ENCODE measurements at regions not wholly inside any gene's neighbourhood (a gene's known extent, or its start where the extent isn't known, plus 50 kb on each side); places are given as distances from the start of the nearest gene placed in this dataset.

DNA sequence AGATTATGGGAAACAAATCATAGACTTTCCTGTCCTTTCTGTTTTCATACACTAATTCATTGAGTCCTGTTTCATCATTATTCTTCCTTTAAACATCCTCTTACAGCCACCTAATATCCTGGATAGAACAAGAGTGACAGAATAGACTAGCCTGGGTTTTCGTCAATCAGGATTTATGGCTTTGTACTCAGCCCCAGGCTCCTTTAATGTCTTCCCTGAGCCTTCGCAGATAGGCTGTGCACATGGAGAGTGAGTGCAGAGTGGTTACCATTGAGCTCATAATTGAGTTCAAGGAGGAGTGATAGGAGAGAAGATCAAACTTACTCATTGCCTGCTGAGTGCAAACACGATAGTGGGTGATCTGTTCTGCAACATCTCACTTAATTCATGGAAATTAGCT is 304.9 kb downstream of the TDRD3 start:
- Histone ChIP-seq H3K36me3 (no peaks in the 10 kb centered on the region), H3K27me3 (no peaks in the 10 kb centered on the region), H3K9me3 (no peaks in the 10 kb centered on the region), H3K4me3 (no peak overlapping the region), H3K4me1 (no peaks in the 10 kb centered on the region), H3K27ac (no peak overlapping the region)
- no peak for TF ChIP-seq POLR2AphosphoS5 (IDR thresholded peaks at IDR 0.05)
- no peak for TF ChIP-seq POLR2A (IDR thresholded peaks at IDR 0.05)
- TF ChIP-seq, protein P1, sequence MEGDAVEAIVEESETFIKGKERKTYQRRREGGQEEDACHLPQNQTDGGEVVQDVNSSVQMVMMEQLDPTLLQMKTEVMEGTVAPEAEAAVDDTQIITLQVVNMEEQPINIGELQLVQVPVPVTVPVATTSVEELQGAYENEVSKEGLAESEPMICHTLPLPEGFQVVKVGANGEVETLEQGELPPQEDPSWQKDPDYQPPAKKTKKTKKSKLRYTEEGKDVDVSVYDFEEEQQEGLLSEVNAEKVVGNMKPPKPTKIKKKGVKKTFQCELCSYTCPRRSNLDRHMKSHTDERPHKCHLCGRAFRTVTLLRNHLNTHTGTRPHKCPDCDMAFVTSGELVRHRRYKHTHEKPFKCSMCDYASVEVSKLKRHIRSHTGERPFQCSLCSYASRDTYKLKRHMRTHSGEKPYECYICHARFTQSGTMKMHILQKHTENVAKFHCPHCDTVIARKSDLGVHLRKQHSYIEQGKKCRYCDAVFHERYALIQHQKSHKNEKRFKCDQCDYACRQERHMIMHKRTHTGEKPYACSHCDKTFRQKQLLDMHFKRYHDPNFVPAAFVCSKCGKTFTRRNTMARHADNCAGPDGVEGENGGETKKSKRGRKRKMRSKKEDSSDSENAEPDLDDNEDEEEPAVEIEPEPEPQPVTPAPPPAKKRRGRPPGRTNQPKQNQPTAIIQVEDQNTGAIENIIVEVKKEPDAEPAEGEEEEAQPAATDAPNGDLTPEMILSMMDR (IDR thresholded peaks at IDR 0.05) = no peak
- no peak for DNase-seq (ENCODE audit: low spot score in 2 of 2)
- intact Hi-C loops (cut with DNase I; ENCODE audit: low total_unique reads) = no loop called here

DNA sequence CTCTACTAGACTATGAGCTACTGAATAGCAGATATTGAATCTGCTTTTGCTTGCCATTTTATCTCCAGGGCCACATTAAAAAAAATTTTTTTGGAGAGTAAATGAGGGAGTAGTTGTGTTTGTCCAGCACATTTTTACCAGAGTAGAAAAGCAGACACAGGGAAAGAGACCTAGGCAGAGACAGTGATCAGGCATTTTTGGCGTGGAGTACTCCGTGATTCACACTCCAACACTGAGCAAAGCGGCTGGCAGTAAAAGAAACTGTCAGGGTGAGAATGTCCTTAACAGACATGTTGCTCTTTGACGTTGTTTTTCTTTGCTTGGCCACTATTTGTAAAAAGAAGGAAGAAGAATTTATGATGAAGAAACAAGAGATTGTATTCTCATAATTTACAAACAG is 304.0 kb downstream of the TDRD3 start:
- intact Hi-C loops (cut with DNase I; ENCODE audit: low total_unique reads) = no loop called here
- Histone ChIP-seq H3K36me3 (no peaks in the 10 kb centered on the region), H3K4me3 (no peak overlapping the region), H3K27me3 (no peaks in the 10 kb centered on the region), H3K27ac (no peak overlapping the region), H3K9me3 (no peaks in the 10 kb centered on the region), H3K4me1 (no peaks in the 10 kb centered on the region)
- TF ChIP-seq, protein P1 (IDR thresholded peaks at IDR 0.05) = no peak
- TF ChIP-seq POLR2AphosphoS5 (IDR thresholded peaks at IDR 0.05) = no peak
- TF ChIP-seq POLR2A (IDR thresholded peaks at IDR 0.05) = no peak
- no peak for DNase-seq (ENCODE audit: low spot score in 2 of 2)

DNA sequence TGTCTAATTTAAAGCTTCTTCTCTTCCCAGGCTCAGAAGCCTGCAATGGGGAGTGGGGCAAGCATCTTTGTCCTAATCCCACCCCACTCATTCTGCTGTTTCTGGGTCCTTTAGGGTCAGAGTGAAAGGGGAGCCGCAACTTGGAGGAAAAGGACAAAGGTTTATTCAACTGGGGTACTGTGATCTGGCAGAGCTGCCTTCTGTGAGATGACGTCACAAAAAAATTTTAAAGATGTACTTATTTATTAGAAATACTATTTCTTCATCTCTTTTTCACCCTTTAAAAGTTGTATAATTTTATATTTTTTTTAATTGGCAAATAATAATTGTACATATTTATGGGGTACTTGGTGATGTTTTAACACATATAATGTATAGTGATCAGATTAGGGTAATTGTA is 302.6 kb downstream of the TDRD3 start:
- intact Hi-C loops (cut with DNase I; ENCODE audit: low total_unique reads) = no loop called here
- H3K36me3 ChIP-seq = no peaks in the 10 kb centered on the region
- no peaks in the 10 kb centered on the region for H3K27me3 ChIP-seq
- TF ChIP-seq POLR2AphosphoS5 (IDR thresholded peaks at IDR 0.05) (no peak), POLR2A (IDR thresholded peaks at IDR 0.05) (no peak)
- no peaks in the 10 kb centered on the region for H3K9me3 ChIP-seq
- H3K4me1 ChIP-seq = no peaks in the 10 kb centered on the region
- H3K27ac ChIP-seq = no peak overlapping the region
- DNase-seq (ENCODE audit: low spot score in 2 of 2) = no peak
- H3K4me3 ChIP-seq = no peak overlapping the region

DNA sequence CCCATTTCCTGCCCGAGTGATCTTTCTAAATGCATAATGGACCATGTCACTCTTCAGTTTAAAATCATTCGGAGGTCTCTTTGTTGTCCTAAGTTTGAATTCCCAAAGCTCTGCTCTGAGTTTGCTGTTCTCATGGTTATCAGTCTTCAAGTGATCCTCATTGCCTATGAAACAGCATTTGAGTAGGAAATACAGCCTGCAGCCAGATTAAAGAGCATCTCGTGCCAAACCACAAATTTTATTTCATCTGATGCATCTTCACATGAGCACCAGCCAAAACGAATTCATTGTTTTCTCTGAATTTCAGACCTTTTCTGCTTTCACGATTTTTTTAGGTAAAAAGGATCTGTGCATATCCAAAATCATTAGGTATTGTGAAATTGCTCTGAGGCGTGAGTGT is 299.6 kb downstream of the TDRD3 start:
- no peaks in the 10 kb centered on the region for H3K27me3 ChIP-seq
- H3K4me1 ChIP-seq = no peaks in the 10 kb centered on the region
- no peaks in the 10 kb centered on the region for H3K9me3 ChIP-seq
- TF ChIP-seq POLR2A (IDR thresholded peaks at IDR 0.05) = no peak
- TF ChIP-seq, protein P1 (IDR thresholded peaks at IDR 0.05) = no peak
- no peak for TF ChIP-seq POLR2AphosphoS5 (IDR thresholded peaks at IDR 0.05)
- DNase-seq (ENCODE audit: low spot score in 2 of 2) = no peak
- intact Hi-C loops (cut with DNase I; ENCODE audit: low total_unique reads) = no loop called here
- H3K36me3 ChIP-seq = no peaks in the 10 kb centered on the region
- H3K4me3 ChIP-seq = no peak overlapping the region
- no peak overlapping the region for H3K27ac ChIP-seq

DNA sequence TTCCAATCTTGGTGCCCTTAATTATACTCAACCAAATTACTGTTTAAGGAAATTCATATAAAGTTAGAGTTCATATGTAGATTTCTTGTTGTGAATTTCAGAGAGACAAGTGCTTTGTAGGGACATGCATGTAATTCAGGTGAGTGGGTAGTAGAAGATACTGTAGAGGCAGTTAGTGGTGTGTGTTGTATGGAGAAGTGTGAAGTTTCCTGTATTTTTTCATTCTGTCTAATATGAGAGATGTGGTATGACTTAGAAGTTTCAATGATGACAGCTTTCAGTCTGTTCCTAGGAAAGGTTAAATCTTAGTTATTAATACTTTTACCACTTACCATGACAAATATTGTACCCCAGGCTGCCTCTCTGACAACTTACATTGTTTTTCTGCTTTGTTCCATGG is 294.2 kb downstream of the TDRD3 start:
- Histone ChIP-seq H3K27ac (no peak overlapping the region), H3K4me3 (no peak overlapping the region), H3K9me3 (no peaks in the 10 kb centered on the region), H3K36me3 (no peaks in the 10 kb centered on the region), H3K27me3 (no peaks in the 10 kb centered on the region), H3K4me1 (no peaks in the 10 kb centered on the region)
- DNase-seq (ENCODE audit: low spot score in 2 of 2) = no peak
- intact Hi-C loops (cut with DNase I; ENCODE audit: low total_unique reads) = no loop called here
- TF ChIP-seq, protein P1 (IDR thresholded peaks at IDR 0.05) = no peak
- no peak for TF ChIP-seq POLR2AphosphoS5 (IDR thresholded peaks at IDR 0.05)
- TF ChIP-seq POLR2A (IDR thresholded peaks at IDR 0.05) = no peak

DNA sequence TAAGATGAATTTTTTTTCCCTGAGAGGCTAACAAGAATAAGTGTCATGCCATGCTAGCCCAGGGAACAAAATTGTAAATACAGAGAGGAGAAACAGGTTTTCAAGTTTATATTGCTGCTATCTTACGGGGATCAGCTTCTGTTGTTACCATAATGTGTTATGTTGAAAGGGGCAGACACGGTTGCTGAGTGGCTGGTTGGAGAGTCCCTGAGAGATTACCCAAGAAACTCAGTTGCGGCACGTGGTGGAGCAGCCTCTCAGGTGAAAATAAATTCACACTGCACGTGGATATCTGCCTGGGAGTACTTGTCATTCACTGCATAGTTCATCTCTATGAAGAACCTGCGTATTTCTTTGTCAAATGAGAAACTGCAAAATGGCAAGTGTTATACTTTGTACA is 293.6 kb downstream of the TDRD3 start:
- no peak for TF ChIP-seq POLR2A (IDR thresholded peaks at IDR 0.05)
- TF ChIP-seq, protein P1 (IDR thresholded peaks at IDR 0.05) = no peak
- no peak for TF ChIP-seq POLR2AphosphoS5 (IDR thresholded peaks at IDR 0.05)
- H3K36me3 ChIP-seq = no peaks in the 10 kb centered on the region
- H3K4me3 ChIP-seq = no peak overlapping the region
- H3K27me3 ChIP-seq = no peaks in the 10 kb centered on the region
- intact Hi-C loops (cut with DNase I; ENCODE audit: low total_unique reads) = no loop called here
- DNase-seq (ENCODE audit: low spot score in 2 of 2) = no peak
- no peaks in the 10 kb centered on the region for H3K9me3 ChIP-seq
- H3K4me1 ChIP-seq = no peaks in the 10 kb centered on the region
- H3K27ac ChIP-seq = no peak overlapping the region

Data from breast epithelium (tissue), 4 donors.